ENCODE measurements at regions not wholly inside any gene's neighbourhood (a gene's known extent, or its start where the extent isn't known, plus 50 kb on each side); places are given as distances from the start of the nearest gene placed in this dataset.

DNA sequence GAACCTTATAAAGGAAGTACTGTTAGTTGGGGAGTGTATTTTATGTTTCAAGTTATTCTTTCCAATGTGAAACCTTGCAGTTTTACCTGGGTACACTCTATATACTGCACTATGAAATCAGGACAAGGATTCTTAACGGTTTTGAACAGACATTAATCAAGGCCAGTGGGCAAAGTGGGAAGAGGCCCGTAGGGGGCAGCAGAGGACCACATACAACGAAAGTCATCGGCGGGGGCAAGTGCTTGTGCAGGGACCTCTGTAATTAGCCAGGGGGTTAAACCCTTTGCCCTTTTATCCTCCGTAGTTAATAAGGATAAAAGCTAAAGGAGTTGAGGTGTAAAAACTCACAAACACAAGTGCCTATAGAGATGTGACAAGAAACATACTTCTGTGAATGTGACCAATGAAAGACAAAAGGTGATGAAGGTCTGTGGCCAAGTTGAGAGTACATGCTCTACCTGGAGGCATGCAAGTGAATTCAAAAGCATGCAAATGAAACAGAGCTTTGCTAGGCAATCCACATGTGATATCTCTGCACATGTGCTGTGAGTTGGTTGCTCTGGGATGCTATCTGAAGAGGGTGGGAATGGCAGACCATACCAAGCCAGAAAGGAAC is 392.7 kb upstream of the MAN1A1 start:
- ChIA-PET POLR2A (no interaction called here), CTCF (no interaction called here)
- no peaks in the 10 kb centered on the region; the same call in 1 of the 2 replicates for H3K36me3 ChIP-seq (ENCODE audit: control insufficient read depth, insufficient read depth, low read length)
- no peak for TF ChIP-seq SIN3A (IDR thresholded peaks at IDR 0.05; ENCODE audit: borderline replicate concordance, insufficient read depth, low read depth, low read length)
- TF ChIP-seq, protein P1, sequence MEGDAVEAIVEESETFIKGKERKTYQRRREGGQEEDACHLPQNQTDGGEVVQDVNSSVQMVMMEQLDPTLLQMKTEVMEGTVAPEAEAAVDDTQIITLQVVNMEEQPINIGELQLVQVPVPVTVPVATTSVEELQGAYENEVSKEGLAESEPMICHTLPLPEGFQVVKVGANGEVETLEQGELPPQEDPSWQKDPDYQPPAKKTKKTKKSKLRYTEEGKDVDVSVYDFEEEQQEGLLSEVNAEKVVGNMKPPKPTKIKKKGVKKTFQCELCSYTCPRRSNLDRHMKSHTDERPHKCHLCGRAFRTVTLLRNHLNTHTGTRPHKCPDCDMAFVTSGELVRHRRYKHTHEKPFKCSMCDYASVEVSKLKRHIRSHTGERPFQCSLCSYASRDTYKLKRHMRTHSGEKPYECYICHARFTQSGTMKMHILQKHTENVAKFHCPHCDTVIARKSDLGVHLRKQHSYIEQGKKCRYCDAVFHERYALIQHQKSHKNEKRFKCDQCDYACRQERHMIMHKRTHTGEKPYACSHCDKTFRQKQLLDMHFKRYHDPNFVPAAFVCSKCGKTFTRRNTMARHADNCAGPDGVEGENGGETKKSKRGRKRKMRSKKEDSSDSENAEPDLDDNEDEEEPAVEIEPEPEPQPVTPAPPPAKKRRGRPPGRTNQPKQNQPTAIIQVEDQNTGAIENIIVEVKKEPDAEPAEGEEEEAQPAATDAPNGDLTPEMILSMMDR (IDR thresholded peaks at IDR 0.05) = peak; percentile 86
- intact Hi-C loops (cut with micrococcal nuclease; ENCODE audit: unreplicated experiment) = no loop called here
- ATAC-seq = peak; percentile 85
- no TSS peak for BruUV-seq (replicated peaks)
- no peak overlapping the region for H3K27ac ChIP-seq (ENCODE audit: low read length)
- no peak overlapping the region for H3K4me3 ChIP-seq (ENCODE audit: low read depth in 2 of 2, low read length in 2 of 2)
- in situ Hi-C loops (cut with HindIII; ENCODE audit: low pct_unique_long_range_greater_than_20kb, low sequenced_read_pairs) = no loop called here
- no peaks in the 10 kb centered on the region for H3K9me3 ChIP-seq (ENCODE audit: control insufficient read depth, insufficient read depth, low read depth, low read length)
- H3K27me3 ChIP-seq (ENCODE audit: control insufficient read depth, insufficient read depth, low read length) = no peaks in the 10 kb centered on the region
- H3K4me1 ChIP-seq (ENCODE audit: control insufficient read depth, insufficient read depth, low read length) = no peaks in the 10 kb centered on the region
- peak; percentile 18 for DNase-seq (ENCODE audit: low read depth, low spot score)

DNA sequence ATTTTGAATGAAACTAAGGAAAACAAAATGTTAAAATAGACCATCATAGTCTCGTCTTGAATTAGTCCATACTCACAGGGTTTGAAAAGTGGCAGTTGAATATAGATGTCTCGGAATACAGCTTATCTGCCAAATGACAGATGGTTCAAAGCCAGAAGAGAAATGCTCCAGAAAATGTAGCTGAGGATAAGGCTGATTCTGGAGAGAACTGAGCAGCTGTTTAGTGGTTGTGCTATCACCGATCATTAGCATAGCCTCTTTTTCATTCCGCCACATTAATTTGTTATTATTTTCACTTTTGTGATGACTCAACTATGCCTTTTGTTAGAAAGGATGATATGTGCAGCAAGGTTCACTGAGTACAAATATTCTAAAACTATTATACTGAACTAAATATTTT is 390.2 kb upstream of the MAN1A1 start:
- CTCF ChIA-PET = interaction anchor here (0.6 to 0.7 kb wide), 2 partner anchors 223 to 1283 kb away, joined by 3 read pairs; no protein-coding TSS in a partner anchor
- in situ Hi-C loops (cut with HindIII; ENCODE audit: low pct_unique_long_range_greater_than_20kb, low sequenced_read_pairs) (no loop called here), intact Hi-C loops (cut with micrococcal nuclease; ENCODE audit: unreplicated experiment) (loop anchor here (10.0 kb wide), 1 partner anchor 595 kb away; no protein-coding TSS in a partner anchor)
- Histone ChIP-seq H3K36me3 (ENCODE audit: control insufficient read depth, insufficient read depth, low read length) (no peaks in the 10 kb centered on the region; the same call in 1 of the 2 replicates), H3K27me3 (ENCODE audit: control insufficient read depth, insufficient read depth, low read length) (no peaks in the 10 kb centered on the region), H3K4me3 (ENCODE audit: low read depth in 2 of 2, low read length in 2 of 2) (no peak overlapping the region), H3K27ac (ENCODE audit: low read length) (no peak overlapping the region), H3K9me3 (ENCODE audit: control insufficient read depth, insufficient read depth, low read depth, low read length) (no peaks in the 10 kb centered on the region; the same call in 1 of the 2 replicates), H3K4me1 (ENCODE audit: control insufficient read depth, insufficient read depth, low read length) (no peaks in the 10 kb centered on the region)
- ATAC-seq (no peak), DNase-seq (ENCODE audit: low read depth, low spot score) (no peak)
- TF ChIP-seq, protein P2, sequence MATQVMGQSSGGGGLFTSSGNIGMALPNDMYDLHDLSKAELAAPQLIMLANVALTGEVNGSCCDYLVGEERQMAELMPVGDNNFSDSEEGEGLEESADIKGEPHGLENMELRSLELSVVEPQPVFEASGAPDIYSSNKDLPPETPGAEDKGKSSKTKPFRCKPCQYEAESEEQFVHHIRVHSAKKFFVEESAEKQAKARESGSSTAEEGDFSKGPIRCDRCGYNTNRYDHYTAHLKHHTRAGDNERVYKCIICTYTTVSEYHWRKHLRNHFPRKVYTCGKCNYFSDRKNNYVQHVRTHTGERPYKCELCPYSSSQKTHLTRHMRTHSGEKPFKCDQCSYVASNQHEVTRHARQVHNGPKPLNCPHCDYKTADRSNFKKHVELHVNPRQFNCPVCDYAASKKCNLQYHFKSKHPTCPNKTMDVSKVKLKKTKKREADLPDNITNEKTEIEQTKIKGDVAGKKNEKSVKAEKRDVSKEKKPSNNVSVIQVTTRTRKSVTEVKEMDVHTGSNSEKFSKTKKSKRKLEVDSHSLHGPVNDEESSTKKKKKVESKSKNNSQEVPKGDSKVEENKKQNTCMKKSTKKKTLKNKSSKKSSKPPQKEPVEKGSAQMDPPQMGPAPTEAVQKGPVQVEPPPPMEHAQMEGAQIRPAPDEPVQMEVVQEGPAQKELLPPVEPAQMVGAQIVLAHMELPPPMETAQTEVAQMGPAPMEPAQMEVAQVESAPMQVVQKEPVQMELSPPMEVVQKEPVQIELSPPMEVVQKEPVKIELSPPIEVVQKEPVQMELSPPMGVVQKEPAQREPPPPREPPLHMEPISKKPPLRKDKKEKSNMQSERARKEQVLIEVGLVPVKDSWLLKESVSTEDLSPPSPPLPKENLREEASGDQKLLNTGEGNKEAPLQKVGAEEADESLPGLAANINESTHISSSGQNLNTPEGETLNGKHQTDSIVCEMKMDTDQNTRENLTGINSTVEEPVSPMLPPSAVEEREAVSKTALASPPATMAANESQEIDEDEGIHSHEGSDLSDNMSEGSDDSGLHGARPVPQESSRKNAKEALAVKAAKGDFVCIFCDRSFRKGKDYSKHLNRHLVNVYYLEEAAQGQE (IDR thresholded peaks at IDR 0.05; ENCODE audit: insufficient read depth in 1 of 2, low read depth in 2 of 2, low read length in 1 of 2) = no peak
- TF ChIP-seq TCF7L2 (IDR thresholded peaks at IDR 0.05; ENCODE audit: low read depth, low read length) (no peak), SIN3A (IDR thresholded peaks at IDR 0.05; ENCODE audit: borderline replicate concordance, insufficient read depth, low read depth, low read length) (no peak), POLR2AphosphoS5 (IDR thresholded peaks at IDR 0.05; ENCODE audit: low read depth, low read length) (no peak)
- TF ChIP-seq, protein P1 (IDR thresholded peaks at IDR 0.05) = no peak
- BruUV-seq (replicated peaks) = no TSS peak
- POLR2A ChIA-PET = no interaction called here
